Left lobe of liver (tissue), 2 donors: ENCODE measurements at regions not wholly inside any gene's neighbourhood (a gene's known extent, or its start where the extent isn't known, plus 50 kb on each side); places are given as distances from the start of the nearest gene placed in this dataset.
"Not testable (repeated sequence)": the region's sequence is repeated elsewhere in the genome, so short reads cannot be mapped to it uniquely, and the experiment has no call there.

ENCODE experiments used
- ATAC-seq: fragments of 200-7000 bp; cut with Tn5 transposase; one replicate; pipeline ENCODE4 v1.9.1; 2020; ENCODE audit warnings: mild to moderate bottlenecking, moderate library complexity
- DNase-seq: peaks from one replicate; pipeline ENCODE4 v3.0.0-alpha.2; 2020; ENCODE audit warnings: low spot score
- donor health status: DM: no; HTN: no; CAD: no; lungs with moderate emphysema.
- donor health status: DM: no; HTN: yes; CAD: no.

DNA sequence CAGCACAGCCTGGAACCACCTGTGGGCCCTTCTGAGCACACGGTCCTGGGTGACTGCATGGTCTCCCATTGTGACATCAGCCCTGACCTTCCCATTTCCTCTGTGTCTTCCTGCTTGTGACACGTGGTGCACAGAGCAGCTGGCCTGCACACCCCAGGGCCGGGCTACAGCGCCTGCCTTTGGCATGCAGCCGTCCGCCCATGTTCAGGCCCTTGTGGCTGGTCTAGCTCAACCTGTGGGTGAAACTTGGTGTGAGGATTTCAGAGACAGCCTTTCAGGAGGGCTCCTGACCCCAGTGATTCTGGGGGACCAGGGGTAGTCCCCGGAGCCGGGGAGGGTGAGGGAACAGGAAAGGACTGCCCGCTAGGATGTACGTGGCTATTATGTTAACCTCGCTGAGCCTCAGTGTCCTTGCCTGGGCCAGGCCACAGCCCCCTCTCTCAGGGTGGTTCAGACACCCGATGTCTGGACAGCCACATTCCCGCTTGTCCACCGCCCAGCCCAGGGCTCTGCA, 284.8 kb upstream of the HS6ST1 start:
- ATAC-seq (peak; percentile 52), DNase-seq (peak; percentile 40)

DNA sequence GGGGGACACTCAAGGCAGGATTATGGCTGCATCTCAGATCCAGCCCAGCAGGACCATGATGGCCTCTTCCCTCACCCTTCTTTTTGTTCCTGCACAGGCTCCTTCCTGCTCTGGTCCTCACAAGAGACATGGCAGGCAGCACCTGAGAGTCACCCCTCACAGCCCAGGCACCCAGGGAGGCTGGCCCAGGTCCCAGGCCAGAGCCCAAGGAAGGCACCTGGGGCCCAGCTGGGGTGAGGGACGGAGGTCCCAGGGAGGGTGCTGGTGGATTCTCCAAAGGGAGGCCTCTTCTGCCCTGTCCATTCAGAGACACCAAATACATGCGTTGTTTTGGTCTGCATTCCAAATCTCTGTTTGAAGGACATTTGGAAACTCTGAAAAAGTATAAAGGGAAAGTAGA, 285.4 kb upstream of the HS6ST1 start:
- peak; percentile 35 for DNase-seq
- no peak for ATAC-seq

DNA sequence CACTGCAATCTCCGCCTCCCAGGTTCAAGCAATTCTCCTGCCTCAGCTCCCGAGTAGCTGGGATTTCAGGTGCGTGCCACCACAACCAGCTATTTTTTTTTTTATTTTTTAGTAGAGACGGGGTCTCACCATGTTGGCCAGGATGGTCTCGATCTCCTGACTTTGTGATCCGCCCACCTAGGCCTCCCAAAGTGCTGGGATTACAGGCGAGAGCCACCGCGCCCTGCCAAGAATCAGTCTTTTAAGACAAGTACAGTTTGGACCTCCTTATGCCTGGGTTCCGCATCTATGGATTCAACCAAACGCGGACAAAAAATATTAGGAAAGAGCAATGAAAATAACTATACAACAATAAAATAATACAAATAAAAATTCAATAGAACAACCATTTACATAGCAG, 285.9 kb upstream of the HS6ST1 start:
- not testable (repeated sequence) for DNase-seq, ATAC-seq

DNA sequence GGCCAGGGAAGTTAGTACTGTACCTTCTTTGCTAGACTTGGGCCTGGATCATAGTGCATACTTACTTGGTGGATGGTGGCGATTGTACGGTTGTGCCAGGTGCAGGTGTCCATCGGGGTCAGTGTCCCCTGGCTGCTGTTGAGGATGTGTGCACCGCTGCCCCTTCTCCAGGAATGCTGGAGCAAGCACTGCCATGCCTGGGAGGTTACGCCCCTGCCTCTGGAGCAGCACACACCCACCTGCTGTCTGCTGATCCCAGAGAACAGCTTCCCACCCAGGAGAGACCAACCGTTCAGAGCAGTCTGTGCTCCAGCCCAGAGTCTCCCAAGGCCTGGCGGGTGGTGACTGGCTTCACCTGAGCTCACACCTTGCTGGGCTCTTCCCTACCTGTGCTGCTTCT, 286.8 kb upstream of the HS6ST1 start:
- ATAC-seq (no peak), DNase-seq (peak; percentile 22)

DNA sequence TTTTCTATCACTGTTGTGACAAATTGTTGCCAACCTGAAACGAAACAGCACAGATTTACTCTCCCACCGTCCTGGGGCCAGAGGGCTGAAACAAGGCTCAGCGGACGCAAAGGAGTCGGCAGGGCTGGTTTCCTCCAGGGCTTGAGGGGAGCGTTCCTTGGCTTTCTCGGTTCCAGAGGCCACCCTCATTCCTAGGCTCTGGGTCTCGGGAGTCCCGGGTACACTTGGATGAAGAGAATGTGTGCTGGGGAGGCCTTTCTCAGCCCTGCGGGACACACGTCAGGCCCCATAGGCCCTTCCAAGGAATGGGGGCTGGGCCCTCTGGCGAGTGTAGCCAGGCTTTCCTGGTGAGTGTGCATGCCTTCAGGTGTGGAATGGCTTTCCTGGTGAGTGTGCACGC, 287.3 kb upstream of the HS6ST1 start:
- DNase-seq: peak; percentile 28
- no peak for ATAC-seq

DNA sequence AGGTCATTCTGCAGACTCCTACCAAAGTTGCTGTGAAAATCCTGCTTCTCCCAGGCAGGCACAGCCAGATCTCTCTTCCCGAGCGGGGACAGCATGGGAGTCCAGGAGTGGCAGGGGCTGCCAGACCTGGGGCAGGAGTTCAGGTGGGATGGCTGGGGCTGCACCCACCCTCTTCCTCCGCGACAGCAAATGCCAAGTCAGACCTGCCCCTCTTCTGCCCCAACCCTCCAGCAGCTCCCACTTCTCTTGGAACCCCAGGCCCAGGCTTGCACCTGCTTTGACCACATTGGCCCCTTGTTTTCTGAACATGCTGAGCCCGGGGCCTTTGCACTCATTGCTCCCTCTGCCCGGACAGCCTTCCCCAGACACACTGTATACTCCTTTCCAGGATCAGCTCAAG, 288.2 kb upstream of the HS6ST1 start:
- DNase-seq (peak; percentile 15), ATAC-seq (no peak)

DNA sequence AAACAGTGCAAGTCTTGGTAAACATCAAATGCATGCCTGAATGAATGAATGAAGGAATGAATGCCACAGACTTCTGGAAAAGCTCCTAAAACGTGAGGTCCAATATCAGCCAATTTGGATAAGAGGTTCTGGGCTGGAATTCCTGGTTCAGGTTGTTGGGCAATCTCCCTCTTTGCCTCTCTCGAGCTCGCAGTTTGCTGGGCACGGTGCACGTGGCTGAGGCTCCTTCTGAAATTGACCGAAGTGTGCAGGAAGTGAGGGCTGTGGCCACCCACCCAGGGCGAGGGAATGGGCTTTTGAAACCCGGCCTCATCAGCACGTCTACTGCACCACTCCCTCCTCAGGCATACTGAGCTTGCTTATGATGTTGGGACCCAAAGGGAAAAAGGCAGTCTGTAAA, 288.8 kb upstream of the HS6ST1 start:
- no peak for ATAC-seq
- DNase-seq: no peak

DNA sequence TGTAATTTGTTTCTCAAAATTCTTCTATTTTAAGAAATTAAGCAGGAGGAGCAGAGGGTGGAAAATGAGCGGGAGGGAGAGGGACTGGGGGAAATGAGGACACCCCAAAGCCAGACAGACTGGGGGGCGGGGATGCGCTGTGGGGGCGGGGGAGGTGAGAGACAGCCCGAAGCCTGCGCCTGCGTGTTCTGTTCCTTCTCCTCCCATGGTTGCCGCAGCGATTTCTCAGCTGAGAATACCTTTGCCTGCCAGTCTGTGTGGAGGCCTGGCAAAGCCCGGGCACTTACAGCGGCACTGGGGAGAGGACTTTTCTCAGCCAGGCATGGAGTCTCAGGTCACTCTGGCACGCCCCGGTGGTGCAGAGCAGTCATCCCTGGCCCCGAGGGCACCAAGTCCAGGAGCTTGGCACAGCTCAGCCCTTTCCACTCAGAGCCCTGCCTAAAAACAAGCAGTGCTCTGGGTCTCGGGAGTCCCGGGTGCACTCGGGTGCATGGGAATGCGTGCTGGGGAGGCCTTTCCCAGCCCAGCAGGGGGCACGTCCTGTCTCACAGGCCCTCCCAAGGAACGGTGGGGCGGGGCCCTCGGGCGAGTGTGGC, 289.3 kb upstream of the HS6ST1 start:
- ATAC-seq: no peak
- DNase-seq: no peak

DNA sequence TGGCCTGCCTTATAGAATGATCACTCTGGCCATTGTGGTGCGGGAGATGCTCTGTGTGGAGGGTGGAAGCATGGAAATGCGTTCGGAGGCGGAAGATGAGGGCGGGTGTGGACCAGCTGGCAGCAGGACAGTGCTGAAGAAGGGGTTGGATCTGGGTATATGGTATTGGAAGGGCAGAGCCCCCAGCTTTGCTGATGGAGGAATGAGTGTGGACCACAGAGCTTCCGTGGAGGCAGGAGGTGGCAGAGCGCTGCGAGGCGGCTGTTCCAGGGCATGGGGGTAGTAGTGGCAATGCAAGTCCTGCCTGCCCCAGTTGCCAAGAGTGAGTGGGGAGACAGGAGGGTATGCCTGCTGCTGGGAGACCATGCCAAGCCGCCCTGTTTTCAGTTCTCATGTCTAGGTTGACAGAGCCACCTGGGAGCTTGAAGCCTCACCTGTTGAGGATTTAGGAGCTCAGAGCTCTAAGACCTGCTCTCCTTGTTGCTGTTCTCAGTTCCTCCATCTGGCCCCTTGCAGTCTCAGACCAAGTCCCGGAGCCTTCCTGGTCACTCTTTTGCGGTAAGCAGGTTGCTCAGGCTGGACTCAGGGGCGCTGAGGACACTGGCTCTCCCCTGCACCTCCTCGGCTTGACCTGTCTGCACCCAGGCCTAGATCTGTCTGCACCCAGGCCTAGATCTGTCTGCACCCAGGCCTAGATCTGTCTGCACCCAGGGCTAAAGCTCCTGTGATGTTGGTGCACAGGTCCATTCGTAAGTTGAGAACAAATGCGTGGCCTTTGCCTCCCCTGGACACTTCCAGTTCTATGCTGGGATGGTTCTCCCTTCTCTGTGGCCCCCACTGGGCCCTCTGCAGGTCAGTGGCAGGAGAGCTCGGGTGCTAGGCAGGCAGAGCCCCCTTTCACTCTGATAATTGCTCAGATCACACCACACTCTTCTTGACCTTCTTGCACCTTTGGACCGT, 290.5 kb upstream of the HS6ST1 start:
- DNase-seq (no peak), ATAC-seq (no peak)

DNA sequence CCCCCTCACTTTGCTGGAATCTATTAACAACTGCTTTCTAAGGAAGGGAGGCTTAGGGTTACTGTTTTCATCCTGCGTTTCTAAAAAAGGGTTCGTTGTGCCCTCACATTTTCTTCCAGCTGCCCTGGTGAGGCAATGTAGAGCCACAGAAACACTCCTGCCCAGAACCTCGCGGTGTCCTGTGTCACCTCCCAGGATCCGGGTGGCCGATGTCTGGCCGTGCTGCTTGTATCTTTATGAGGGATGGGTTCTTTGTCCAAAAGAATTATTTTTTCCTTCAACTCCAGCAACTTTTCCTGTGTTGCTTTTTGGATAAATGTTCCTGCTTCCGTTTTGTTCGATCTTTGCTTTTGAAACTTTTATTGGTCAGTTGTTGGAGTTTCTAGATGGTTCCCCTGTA, 291.8 kb upstream of the HS6ST1 start:
- DNase-seq: no peak
- ATAC-seq: no peak

DNA sequence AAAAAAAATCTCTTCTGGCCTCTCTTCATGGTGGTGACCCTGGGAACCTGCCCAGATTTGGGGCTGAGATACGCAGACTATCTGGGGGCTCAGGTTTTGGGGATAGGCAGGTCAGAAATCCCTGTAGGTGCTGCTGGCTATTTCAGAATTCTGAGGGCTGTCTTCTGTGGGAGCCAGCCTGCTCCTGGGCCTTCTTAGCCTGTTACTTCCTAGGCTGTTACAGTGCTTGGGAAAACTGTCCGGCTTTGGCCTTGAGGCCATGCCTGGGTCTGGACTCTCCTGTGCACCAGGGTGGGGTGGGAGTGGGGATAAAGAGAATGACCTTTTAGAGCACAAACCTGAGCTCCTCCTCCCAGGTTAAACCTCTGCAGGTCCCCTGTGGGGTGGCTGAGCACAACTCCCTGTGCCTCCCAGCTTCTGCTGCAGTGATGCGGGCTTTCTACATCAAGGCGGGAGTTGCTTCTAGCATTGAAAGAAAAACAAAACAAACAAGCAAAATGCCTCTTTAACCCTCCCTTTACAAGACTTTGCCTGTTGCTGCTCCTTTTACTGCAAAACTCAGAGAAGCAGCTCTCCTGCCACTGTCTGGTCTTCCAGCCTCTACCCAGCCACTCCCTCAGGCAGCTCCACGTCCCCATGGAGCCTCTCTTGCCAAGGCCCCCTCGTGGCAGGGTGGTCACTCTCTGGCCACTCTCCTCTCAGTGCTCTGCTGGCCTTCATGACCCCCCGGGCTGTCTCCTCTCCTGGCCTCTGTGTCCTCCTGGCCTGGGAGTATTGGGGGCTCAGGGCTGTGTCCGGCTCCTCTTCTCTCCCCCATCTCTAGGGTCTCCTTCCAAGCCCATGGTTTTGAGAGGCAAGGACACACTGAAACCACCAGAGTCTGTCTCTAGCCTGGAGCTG, 293.0 kb upstream of the HS6ST1 start:
- ATAC-seq (no peak), DNase-seq (no peak)

DNA sequence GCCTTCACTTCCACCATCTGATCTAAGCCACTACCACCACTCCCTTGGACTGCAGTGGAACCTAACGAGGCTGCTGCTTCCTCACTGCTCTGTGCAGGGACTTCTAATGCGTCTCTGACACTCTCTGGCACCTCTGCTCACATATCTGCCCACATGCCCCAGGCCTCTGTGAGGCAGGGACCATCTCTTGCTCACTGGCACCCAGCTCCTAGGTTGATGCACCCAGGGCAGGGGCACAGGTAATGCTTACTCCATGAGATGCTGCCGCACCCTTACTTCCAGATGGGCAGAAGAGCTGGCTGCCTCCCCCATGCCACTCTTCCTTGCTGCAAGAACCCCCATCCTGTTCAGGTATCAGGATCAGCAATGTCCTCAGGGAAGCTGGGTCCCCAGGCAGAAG, 294.0 kb upstream of the HS6ST1 start:
- ATAC-seq (no peak), DNase-seq (no peak)

DNA sequence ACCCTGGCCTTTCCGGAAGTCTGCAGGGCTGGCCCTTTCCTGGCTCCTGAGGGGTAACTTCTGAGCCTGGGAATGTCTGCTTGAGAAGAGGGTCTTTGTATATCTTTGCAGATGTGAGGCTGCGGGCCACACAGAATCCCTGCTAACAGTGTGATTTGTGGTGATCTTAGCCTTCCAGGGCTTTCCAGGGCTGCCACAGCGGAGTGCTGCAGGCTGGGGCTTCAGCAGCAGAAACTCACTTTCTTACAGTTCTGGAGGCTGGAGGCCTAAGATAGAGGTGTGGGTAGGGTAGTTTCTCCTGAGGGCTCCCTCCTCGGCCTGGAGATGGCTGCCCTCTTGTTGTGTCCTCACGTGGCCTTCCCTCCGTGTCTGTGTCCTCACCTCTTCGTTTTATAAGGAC, 294.7 kb upstream of the HS6ST1 start:
- no peak for DNase-seq
- ATAC-seq: no peak

DNA sequence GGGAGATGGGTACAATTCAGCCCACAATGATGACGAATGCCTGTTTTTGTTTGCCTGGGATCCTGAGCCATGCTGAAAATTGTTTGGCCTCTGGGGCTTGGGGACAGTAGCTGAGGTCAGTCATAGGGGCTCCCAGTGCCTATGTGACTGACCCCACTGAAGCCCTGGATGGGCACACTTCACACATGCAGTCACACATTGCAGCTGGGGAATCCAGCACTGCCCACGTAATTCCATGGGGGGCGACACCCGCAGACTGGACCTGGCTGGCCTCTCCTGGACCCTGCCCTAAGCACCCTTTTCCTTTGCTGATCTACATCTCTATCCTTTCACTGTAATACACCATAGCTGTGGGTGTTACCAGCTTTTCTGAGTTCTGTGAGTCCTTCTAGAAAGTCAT, 295.2 kb upstream of the HS6ST1 start:
- ATAC-seq (no peak), DNase-seq (no peak)

DNA sequence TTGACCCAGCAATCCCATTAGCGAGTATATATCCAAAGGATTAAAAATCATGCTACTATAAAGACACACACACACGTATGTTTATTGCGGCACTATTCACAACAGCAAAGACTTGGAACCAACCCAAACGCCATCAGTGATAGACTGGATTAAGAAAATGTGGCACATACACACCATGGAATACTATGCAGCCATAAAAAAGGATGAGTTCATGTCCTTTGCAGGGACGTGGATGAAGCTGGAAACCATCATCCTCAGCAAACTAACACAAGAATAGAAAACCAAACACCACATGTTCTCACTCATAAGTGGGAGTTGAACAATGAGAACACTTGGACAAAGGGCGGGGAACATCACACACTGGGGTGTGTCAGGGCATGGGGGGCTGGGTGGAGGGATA, 296.2 kb upstream of the HS6ST1 start:
- DNase-seq: not testable (repeated sequence)

DNA sequence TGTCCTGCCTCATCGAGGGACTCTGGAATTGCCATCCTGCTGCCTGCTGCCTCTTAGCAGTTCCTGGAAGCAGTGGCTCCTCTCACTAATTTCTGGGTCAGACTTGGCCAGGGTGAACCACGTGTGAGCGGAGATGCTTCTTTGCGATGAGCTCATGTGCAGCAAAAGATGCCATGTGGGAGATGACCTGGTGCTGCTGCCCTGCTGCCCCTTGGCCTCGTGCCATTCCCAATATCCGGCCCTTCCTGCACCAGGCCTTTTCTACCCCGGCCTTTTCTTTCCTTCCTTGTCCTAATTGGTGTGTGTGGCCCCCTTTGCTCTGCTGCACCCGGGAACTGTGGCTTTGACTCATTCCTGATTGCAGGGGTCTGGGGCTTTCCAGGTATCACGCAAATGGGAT, 296.9 kb upstream of the HS6ST1 start:
- no peak for ATAC-seq
- no peak for DNase-seq

More for the DNA sequence above, 296.2 kb upstream of the HS6ST1 start:
- ATAC-seq: not testable (repeated sequence)

DNA sequence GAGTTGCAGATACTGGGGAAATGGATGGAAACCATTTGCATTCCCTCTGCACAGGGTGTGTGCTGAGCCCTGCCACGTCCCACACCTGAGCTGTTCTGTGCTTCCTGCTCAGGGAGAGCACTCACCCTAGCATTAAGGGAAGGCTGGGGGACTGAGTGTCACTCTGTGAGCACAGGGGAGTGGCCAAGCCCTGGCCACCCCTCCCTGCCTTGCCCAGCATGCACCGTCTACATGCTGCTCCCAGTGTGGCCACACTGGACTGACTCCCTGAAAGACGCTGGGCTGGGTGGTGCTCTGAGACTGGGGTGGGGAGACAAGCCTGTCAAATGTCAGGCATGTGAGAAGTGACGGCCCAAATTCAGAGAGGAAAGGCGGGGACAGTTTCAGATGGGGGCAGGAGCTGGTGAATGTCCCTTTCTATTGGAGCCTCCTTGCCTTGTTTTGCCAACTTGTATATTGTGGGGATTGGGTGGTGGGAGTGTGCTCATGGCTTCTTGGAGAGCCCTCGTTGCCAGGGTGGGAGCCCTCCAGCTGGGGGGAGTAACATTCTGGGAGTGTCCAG, 298.4 kb upstream of the HS6ST1 start:
- ATAC-seq: no peak

DNA sequence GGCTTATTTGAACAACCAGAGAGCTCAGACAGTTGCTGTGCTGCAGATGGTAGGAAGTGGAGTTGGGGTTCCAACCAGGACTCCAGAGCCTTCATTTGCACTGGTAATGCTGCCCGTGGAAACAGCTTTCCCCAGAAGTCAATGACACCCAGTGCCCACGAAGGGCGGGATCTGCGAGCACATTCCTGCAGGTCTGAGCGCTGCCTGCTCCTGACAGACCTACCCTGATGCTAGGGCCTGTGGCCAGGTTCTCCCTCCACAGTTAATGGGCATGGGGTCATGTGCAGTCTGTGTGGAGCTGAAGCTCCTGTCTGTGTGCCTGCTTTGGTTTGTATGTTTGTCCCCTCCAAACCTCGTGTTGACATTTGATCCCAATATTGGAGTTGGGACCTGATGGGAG, 299.0 kb upstream of the HS6ST1 start:
- ATAC-seq (no peak), DNase-seq (no peak)

More for the DNA sequence above, 298.4 kb upstream of the HS6ST1 start:
- no peak for DNase-seq

DNA sequence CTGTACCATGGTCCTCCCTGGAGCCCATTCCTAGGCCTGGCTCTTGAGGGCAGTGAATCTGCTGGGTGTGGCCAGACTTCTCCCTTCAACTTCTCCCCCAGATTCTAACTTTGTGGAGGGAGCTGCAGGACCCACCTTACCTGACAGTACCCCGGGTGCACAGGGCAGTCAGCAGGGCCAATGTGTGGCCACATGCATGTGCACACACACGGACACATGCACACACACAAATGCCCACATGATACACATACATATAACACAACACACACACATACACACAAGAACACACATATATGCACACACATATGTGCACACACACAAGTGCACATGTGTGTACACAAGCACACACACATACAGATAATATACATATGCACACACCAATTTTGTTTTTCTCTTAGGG, 300.0 kb upstream of the HS6ST1 start:
- ATAC-seq (no peak), DNase-seq (no peak)

DNA sequence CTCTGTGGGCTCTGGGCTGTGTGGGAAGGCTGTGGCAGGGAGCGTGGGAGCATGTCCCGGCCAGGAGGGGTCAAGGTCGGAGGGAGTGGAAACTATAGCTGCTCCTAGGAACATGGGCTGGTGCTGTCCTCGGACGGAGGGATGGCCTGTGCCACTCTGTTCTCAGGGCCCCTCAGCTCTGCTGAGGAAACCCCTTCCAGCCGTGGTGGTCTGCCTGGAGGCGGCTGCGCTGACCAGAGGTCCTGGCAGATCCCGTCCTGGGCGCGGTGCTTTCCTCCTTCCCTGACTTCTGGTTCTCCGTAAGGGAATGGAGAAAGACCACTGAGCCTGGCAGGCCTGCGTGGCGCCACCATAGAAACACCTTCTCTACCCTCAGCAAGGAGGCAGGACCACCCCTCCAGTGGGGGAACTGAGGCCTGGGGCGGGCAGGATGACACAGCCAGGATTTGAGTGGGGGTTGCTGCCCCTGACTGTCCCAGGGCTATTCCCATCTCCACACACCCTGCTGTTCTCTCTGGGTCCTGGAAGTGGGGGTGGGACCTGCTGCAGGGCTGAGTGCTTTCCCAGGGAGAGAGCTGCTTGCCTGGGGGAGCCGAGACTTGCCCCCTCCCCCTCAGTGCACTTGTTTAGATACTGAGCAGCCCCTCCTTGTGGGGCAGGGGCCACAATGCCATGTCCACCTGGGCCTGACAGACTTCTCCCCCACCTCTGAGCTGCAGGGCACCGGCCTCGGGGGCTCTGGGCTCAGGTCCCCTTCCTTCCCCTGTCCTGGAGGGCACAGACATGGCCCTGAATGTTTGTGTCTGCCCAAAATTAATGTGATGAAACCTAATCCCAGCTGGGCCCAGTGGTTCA, 301.0 kb upstream of the HS6ST1 start:
- DNase-seq (no peak), ATAC-seq (no peak)
